Progenitor cell of endocrine pancreas (in vitro differentiated cells): ENCODE measurements at regions not wholly inside any gene's neighbourhood (a gene's known extent, or its start where the extent isn't known, plus 50 kb on each side); places are given as distances from the start of the nearest gene placed in this dataset.
"Not testable (repeated sequence)": the region's sequence is repeated elsewhere in the genome, so short reads cannot be mapped to it uniquely, and the experiment has no call there.

Source experiments
- DNase-seq: peaks from one replicate; pipeline ENCODE4 v3.0.0; 2021; ENCODE audit warnings: low spot score; ENCODE audit not compliant: unreplicated experiment
- H3K27ac Mint-ChIP-seq: 2 replicates; pipeline ENCODE4 v1.8.0; 2021; ENCODE audit warnings: mild to moderate bottlenecking, moderate library complexity, mixed read lengths
- H3K27me3 Mint-ChIP-seq: 2 replicates; pipeline ENCODE4 v1.8.0; 2021; ENCODE audit warnings: mixed read lengths
- H3K36me3 Mint-ChIP-seq: 2 replicates; pipeline ENCODE4 v1.8.0; 2022; ENCODE audit warnings: mixed read lengths; ENCODE audit not compliant: insufficient read depth
- H3K4me1 Mint-ChIP-seq: 2 replicates; pipeline ENCODE4 v1.8.0; 2021; ENCODE audit warnings: low read depth, mixed read lengths
- H3K4me3 Mint-ChIP-seq: 2 replicates; pipeline ENCODE4 v1.8.0; 2021; ENCODE audit warnings: low read depth, mild to moderate bottlenecking, moderate library complexity, mixed read lengths
- H3K9me3 Mint-ChIP-seq: 2 replicates; pipeline ENCODE4 v1.8.0; 2021; ENCODE audit warnings: low read depth, mixed read lengths
- CTCF ChIP-seq: fragments of 200-600 bp; sonication (generic); IDR thresholded peaks from one replicate; pipeline ENCODE4 v1.5.0; 2021; ENCODE audit warnings: antibody characterized with exemption, mild to moderate bottlenecking; ENCODE audit not compliant: unreplicated experiment

DNA sequence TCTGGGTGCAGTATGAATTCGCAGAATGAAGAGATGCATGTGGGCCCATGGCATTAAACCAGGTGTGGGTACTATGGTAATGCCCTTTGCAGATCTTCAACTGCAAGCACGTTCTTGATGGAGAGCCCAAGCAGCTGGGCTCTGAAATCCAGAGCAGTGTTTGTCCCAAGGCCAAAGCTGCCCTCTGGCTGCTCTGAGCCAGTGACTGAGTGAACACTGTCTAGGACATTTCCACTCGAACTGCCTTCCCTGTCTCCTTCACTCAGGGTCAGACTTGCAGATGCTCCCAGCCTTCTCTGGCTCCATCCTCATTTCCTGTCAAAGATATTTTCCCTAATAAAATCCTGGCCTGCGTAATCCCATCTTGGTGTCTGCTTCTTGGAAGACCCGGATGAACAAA, 80.2 kb upstream of the GJB6 start:
- no peaks in the 10 kb centered on the region for H3K4me1 Mint-ChIP-seq
- H3K4me3 Mint-ChIP-seq: no peak overlapping the region
- H3K27ac Mint-ChIP-seq: no peak overlapping the region
- no peak for TF ChIP-seq CTCF
- no peaks in the 10 kb centered on the region for H3K27me3 Mint-ChIP-seq
- peaks cover 10% of the 10 kb centered on the region for H3K9me3 Mint-ChIP-seq
- no peak for DNase-seq
- no peaks in the 10 kb centered on the region for H3K36me3 Mint-ChIP-seq

DNA sequence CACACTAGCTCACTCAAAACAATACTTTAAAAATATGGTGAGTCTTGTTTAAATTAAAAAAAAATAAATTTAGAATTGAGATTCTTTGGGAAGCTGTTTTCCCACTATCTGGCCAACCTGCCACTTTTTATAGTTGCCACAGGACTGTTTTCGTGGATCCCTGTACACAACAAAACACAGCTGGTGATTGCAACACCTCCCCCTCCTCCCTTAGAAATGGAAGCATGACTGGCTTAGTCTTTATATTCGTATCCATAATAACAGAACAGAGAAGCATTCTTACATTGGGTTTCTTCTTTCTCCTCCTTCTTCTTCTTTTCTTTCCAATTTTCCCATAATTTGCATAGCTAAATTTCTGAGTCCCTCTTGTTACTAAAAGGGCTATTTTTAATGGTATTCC, 79.5 kb upstream of the GJB6 start:
- H3K27me3 Mint-ChIP-seq: no peaks in the 10 kb centered on the region
- no peak overlapping the region for H3K27ac Mint-ChIP-seq

DNA sequence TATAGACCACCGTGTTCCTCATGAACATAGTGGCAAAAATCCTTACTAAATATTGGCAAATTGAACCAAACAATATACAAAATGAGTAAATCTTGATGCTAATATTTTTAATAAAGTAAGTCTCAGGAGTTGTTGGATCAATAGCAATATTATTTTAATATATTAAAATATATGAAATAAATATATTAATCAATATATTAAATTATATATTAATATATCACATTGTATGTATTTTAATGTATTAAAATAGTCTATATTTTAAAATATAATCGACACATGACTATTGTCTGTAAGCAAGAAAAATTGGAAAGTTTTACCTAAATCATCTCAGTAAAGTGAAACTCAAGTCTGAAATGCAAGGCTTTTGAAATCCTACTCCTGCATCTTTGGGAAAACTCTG, 78.9 kb upstream of the GJB6 start:
- Mint-ChIP-seq H3K27ac (no peak overlapping the region), H3K9me3 (peaks cover 11% of the 10 kb centered on the region), H3K4me1 (no peaks in the 10 kb centered on the region), H3K27me3 (no peaks in the 10 kb centered on the region), H3K4me3 (no peak overlapping the region), H3K36me3 (no peaks in the 10 kb centered on the region)
- no peak for TF ChIP-seq CTCF
- no peak for DNase-seq

More for the DNA sequence above, 79.5 kb upstream of the GJB6 start:
- Mint-ChIP-seq H3K4me3 (no peak overlapping the region), H3K36me3 (no peaks in the 10 kb centered on the region), H3K4me1 (no peaks in the 10 kb centered on the region), H3K9me3 (peaks cover 11% of the 10 kb centered on the region)
- DNase-seq: no peak
- TF ChIP-seq CTCF: no peak

DNA sequence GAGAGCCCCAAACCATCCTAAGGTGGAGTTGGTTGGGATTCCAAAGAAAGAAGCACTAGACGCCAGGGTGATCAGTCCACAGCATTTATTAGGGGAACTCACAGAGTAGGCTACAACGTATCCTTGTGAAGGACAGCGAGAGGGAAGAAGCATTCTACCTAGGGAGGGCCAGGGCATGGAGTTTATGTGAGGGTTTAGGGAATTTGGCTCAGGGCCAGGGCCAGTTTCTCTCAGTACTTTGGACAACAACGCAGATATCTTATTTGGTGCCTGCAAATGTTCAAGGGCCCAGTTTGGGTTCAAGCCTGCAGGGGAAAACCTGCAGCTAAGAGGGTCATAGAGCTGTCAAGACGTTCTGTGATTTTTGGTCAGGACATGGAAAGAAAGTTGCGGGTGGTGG, 73.9 kb upstream of the GJB6 start:
- Mint-ChIP-seq H3K9me3 (peaks cover 11% of the 10 kb centered on the region), H3K27me3 (peaks cover 10% of the 10 kb centered on the region), H3K36me3 (no peaks in the 10 kb centered on the region), H3K27ac (no peak overlapping the region), H3K4me3 (no peak overlapping the region), H3K4me1 (no peaks in the 10 kb centered on the region)
- DNase-seq: no peak
- no peak for TF ChIP-seq CTCF

- Mint-ChIP-seq H3K4me3 (no peak overlapping the region), H3K27ac (no peak overlapping the region), H3K9me3 (peaks cover 11% of the 10 kb centered on the region)
Observed at GRCh38 chr13:20305587-20305986, 73.5 kb upstream of the GJB6 start.

GRCh38 chr13:20304061-20304460, 71.9 kb upstream of the GJB6 start:
- not testable (repeated sequence) for H3K27ac Mint-ChIP-seq, H3K4me1 Mint-ChIP-seq, H3K36me3 Mint-ChIP-seq, DNase-seq, H3K4me3 Mint-ChIP-seq
- peaks cover 21% of the 10 kb centered on the region for H3K27me3 Mint-ChIP-seq
- peaks cover 11% of the 10 kb centered on the region for H3K9me3 Mint-ChIP-seq

More at GRCh38 chr13:20305587-20305986, 73.5 kb upstream of the GJB6 start:
- H3K36me3 Mint-ChIP-seq: no peaks in the 10 kb centered on the region
- no peak for DNase-seq
- no peak for TF ChIP-seq CTCF
- no peaks in the 10 kb centered on the region for H3K4me1 Mint-ChIP-seq
- peaks cover 13% of the 10 kb centered on the region for H3K27me3 Mint-ChIP-seq
